ENCODE measurements at regions not wholly inside any gene's neighbourhood (a gene's known extent, or its start where the extent isn't known, plus 50 kb on each side); places are given as distances from the start of the nearest gene placed in this dataset.
A peak's percentile ranks its signal among the peaks of the same experiment; 100 is the strongest.

DNA sequence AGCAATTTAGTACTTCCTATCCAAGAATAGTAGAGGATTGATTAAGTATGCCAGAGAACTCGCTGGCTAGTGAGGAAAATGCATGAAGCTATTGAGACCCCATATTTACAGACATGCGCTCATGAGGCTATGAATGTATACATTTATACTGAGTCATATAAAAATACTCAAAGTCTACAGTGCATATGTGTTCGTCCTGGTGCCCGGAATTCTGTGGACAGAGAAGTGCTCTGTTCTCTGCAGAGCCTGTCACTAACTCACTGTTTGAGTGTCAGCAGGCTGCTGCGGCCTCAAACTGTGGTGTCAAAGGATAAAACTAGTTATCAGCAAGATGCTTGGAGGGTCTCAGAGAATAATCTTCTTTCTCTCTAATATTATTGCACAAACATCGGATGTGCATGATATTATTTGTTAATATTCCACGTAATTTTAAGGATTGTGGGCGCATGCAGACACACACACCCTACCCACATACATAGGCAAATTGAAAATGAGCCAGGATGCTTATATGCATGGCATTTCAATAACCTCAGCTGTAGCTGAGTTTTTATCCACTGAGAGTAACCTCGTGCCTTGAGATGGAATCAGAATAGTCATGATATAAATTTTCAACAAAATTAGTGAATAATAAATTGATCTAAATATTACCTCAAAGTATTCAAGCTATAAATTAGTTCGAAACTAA, 50.0 kb upstream of the TSC22D2 start:
- Histone ChIP-seq H3K4me2 (no peak overlapping the region), H3K4me1 (no peaks in the 10 kb centered on the region), H3K27ac (no peak overlapping the region), H3K9me3 (no peaks in the 10 kb centered on the region), H3K4me3 (no peak overlapping the region)
- ChIA-PET CTCF (interaction anchor here (1.1 kb wide), 1 partner anchor 72 kb away, joined by 3 read pairs; no protein-coding TSS in a partner anchor), POLR2A (no interaction called here)
- TF ChIP-seq GATA3 (IDR thresholded peaks at IDR 0.05; ENCODE audit: borderline replicate concordance) (no peak), ZC3H11A (IDR thresholded peaks at IDR 0.05) (no peak), ZNF302 (CRISPR knock-in tag; IDR thresholded peaks at IDR 0.05) (no peak), ELK1 (IDR thresholded peaks at IDR 0.05; ENCODE audit: low read depth, low read length) (no peak), HOXB13 (CRISPR knock-in tag; IDR thresholded peaks at IDR 0.05; ENCODE audit: low read depth) (no peak), PBX3 (IDR thresholded peaks at IDR 0.05) (no peak), FOSB (CRISPR knock-in tag; IDR thresholded peaks at IDR 0.05) (no peak), KDM5A (IDR thresholded peaks at IDR 0.05) (no peak), RCOR1 (IDR thresholded peaks at IDR 0.05; ENCODE audit: low read depth, low read length) (no peak)
- ATAC-seq (no peak), FAIRE-seq (no peak), DNase-seq (ENCODE audit: low read depth in 1 of 2, low spot score in 1 of 2) (no peak)
- WGBS (ENCODE audit: missing lambda C conversion rate): 81% methylated on average over 10 of the region's 10 CpGs

DNA sequence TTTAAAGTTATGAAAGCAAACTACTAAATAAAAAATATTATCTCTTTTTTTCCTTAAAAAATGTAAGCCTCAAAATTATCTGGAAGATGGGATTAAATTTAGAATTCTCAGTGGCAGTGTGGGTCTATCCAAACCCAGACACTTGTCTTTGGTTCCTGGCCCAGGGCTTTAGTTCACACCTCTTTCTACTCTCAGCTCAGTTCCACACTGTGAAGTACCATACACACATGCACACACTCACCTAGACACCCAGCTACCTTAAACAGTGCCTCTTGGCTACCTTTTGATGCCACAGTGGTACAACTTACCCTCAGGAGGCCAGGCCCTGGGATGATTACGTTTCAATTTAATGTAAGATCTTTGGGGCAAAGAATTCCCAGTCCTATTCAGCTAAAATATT, 51.0 kb upstream of the TSC22D2 start:
- WGBS (ENCODE audit: missing lambda C conversion rate): 81% methylated on average over 1 of the region's 1 CpG
- ATAC-seq (no peak), FAIRE-seq (no peak), DNase-seq (ENCODE audit: low read depth in 1 of 2, low spot score in 1 of 2) (no peak)
- Histone ChIP-seq H3K27ac (0 out of 6 replicates have a peak overlapping the region, but pooled peaks of 1 of the 2 experiments have one; percentile 46), H3K4me3 (no peak overlapping the region), H3K4me1 (peaks cover 3% of the 10 kb centered on the region; the same call in 1 of the 3 replicates), H3K9me3 (no peaks in the 10 kb centered on the region), H3K4me2 (no peak overlapping the region)
- no peak for TF ChIP-seq NPAS2 (CRISPR knock-in tag; IDR thresholded peaks at IDR 0.05; ENCODE audit: borderline replicate concordance)
- no peak for TF ChIP-seq HOXB5 (CRISPR knock-in tag; IDR thresholded peaks at IDR 0.05)
- TF ChIP-seq FOXS1 (CRISPR knock-in tag; IDR thresholded peaks at IDR 0.05): no peak
- TF ChIP-seq USF2 (IDR thresholded peaks at IDR 0.05): no peak
- TF ChIP-seq CHD2 (IDR thresholded peaks at IDR 0.05; ENCODE audit: low read length, partially characterized antibody): no peak
- no peak for TF ChIP-seq ELK1 (IDR thresholded peaks at IDR 0.05; ENCODE audit: low read depth, low read length)
- no peak for TF ChIP-seq KDM1A (IDR thresholded peaks at IDR 0.05; ENCODE audit: low read depth)
- TF ChIP-seq REST (IDR thresholded peaks at IDR 0.05): no peak
- TF ChIP-seq MAZ (IDR thresholded peaks at IDR 0.05; ENCODE audit: borderline replicate concordance, low read depth, low read length): no peak
- no peak for TF ChIP-seq JUN (IDR thresholded peaks at IDR 0.05)
- POLR2A ChIA-PET: no interaction called here
- CTCF ChIA-PET: interaction anchor here (1.1 to 3.0 kb wide), 2 partner anchors 71 to 139 kb away, joined by 3 to 8 read pairs; no protein-coding TSS in a partner anchor

Measured in A549 (cell line).